ENCODE measurements at regions not wholly inside any gene's neighbourhood (a gene's known extent, or its start where the extent isn't known, plus 50 kb on each side); places are given as distances from the start of the nearest gene placed in this dataset.

DNA sequence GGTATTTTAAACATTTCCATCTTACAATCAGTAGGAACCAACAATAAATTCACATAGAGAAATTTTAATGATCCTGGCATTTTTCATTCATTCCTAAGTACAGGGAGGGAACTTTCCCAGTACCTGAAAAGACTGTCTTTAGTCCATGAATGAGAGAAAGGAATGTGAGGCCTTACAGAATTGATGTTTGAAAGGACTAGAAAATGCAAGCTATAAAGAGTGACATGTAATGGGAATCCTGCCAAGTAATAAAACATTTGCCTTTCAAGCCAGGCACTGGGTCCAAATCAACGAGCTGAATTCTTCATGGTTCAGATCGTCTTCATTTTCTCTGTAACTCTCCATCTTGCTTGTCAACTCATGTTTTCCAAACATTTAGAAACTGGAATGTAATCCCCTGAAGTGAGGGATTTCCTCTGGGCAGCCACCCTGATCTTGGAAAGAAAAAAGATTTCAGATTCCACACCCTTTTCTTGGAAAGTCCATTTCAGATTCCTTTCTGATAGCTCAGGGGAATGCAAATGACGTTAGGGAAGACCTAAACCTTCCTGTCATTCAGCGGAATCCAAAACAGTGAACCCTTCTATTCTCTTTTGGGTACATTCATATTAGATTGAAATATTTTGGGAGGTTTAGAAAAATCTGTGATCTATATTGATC is 315.8 kb downstream of the SH3GL2 start:
- DNase-seq = no peak

DNA sequence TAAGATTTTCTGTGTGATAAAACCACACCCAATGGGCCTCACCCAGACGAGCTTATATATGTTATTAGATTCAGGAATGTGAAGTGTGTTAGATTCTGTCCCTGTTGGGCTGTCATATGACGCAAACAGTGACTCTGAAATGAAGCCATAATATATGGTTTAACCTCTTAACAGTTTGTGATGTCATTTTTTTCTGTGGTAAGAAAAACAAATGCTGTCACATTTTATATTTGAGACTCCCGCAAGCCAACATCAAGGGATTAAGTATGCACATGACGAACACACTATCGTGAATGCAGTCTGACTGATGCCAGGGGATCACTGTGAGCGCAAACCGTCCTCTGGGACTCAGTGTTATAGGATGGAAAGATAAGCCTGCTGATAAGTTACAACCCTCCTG is 321.7 kb downstream of the SH3GL2 start:
- DNase-seq = peak in 1 of 3 donors; percentile 28

GRCh38 chr9:17905366-17905765 is 326.5 kb downstream of the SH3GL2 start:
- peak; percentile 33 to 87 (median 68) for DNase-seq

DNA sequence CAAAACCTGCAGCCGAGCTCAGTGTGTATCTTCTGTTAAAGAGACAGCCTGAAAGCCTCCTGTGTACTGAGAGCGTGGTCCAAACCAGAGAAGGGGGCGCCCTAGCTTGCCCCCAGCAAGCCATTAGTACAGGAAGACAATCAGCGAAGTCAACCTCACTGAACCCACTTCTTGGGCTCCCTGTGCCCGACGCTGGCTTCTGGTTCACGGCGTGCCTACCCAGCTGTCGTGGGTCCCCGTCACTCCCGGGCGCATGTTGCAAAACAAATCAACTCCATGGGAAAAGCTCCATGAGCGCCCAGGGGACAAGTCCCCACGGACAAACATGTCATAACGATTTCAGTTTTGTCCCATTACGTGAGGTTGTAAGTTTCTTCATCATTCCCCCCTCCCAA is 326.9 kb downstream of the SH3GL2 start:
- peak in 2 of 3 donors; percentile 23 to 78 for DNase-seq

DNA sequence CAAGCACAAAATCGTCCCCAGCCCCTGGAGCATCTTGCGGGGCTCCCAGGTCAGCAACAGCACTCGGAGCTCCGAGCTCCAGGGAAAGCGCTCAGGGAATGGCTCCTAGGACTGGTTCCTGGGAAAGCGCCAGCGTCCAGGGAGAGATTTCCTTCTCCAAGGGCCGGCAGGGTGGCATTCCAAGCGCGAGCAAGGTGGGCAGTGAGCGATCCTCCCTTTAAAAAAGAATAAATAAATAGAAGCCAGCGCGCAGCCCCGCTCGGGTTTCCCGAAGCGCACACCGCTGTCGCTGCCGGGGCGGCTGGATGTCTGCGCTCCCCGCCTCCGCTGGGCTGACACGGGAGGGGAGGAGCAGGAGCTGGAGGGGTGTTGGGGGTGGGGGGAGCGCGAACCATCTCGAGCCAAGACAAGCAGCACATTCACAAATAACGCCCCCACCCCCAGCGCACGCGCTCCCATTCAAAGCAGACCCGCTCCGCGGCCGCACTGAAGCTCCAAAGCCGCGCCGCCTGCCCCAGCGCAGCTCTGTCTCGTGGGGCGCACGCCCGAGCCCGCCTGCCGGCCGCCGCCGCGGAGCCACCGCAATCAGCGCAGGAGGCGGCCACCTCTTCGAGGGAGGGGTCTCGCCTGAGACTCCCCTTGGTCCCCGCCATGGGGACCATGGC is 327.4 kb downstream of the SH3GL2 start:
- peak in 2 of 3 donors; percentile 58 to 86 for DNase-seq

- peak in 2 of 3 donors; percentile 34 to 84 for DNase-seq
Measured at GRCh38 chr9:17906841-17907778, 328.2 kb downstream of the SH3GL2 start.

- peak in 2 of 3 donors; percentile 61 to 82 for DNase-seq
Measured at GRCh38 chr9:17907779-17908508, 329.1 kb downstream of the SH3GL2 start.

GRCh38 chr9:17926246-17926645 is 347.4 kb downstream of the SH3GL2 start:
- no peak for DNase-seq

DNA sequence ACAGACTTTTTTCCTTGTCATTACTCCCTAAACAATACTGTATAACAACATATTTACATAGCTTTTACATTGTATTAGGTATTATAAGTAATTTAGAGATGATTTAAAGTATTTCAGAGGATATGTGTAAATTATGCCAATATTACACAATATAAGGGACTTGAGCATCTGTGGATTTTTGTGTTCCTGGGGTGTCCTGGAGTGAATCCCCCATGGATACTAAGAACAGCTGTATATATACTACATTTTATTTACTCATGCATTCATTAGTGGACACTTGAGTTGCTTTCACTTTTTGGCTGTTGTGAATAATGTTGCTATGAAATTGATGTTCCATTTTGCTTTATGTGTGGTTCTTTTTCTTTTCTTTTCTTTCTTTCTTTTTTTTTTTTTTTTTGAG is 348.8 kb downstream of the SH3GL2 start:
- DNase-seq = peak in 1 of 3 donors; percentile 62

DNA sequence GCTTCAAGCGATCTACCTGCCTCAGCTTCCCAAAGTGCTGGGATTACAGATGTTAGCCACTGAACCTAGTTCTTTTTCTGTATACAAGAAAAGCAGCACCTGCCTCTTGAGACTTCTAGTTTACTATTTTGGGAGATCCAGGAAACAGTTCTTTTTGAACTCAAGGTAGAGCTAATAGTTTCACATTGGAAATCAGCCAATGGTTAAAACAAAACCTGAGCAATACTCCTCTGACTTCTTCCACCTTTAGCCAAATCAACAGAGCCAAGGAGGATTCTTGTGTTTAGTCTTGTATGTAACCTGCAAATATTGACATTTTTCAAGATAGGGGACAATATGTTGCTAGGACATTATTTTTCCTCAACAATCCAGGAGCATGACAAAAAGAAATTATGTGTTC is 349.4 kb downstream of the SH3GL2 start:
- DNase-seq = no peak

DNA sequence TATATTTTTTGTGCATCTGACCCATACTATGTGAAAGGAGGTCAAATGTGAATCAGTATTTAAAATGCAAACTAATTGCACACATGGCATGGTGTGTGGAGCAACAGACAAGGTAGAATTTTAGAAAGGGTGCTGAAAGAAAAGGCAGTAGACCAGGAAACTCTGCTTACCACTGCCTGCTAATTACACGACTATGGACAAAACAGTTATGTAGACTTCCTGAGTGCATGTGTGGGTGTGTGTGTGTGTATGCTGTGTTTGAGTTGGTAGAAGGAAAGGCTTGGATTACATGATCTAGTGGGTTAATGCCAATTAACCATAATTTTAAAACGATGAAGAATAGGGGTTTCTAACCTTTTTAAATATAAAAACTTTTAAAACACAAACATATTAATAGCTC is 349.9 kb downstream of the SH3GL2 start:
- no peak for DNase-seq

DNA sequence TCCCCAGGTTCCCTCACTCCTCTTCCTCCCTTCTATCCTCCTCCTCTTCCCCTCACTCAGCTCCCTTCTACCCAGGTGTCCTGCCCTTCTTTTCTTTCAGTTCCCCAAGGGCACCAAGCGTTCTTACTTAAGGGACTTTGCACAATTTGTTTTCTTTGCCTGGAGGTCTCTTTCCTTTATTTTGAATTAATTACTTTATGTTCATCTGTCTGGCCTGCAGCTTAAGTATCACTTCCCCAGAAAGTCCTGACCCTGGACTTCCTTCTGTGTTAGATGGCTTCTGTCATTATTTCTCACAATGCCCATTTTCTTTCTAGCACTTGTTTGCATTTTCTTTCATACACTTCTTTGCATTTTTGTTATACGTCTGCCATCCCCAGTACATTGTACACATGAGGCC is 350.6 kb downstream of the SH3GL2 start:
- DNase-seq = no peak

DNA sequence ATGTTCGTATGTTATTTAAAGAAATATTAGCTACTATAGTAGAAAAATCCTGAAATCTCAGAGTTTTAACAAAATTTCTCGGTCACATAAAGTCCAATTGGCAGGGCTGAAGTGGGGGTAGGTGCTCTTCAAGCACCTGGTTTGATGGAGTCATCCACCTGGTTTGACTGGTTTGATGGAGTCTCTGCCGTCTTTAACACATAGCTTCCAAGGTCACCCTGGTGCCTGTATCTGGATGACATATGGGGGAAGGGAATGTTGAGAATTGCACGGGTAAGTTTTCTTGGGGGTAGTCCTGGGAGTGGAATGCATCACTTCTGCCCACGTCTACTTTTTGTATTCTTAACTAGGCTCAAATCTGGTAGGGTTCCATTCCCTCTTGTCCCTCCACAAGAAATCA is 351.2 kb downstream of the SH3GL2 start:
- DNase-seq = no peak

DNA sequence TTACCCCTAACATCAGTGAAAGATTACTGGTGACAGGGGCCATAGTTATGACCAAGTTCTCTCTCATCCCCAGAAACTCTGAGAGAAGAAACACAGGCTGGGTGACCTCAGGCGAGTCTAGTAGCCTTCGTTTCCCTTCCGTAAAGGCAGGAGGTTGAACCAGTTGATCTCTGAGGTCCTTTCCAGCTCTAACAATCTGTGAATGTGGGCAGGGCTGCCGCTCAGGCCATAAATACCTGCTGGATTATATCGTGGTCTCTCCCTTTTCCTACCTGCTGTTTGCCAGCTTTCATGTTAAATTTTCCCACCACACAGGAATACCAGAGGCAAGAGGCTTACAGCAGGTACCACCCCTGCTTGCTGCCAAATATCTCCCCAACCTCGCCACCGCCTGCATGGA is 357.5 kb downstream of the SH3GL2 start:
- no peak for DNase-seq

DNA sequence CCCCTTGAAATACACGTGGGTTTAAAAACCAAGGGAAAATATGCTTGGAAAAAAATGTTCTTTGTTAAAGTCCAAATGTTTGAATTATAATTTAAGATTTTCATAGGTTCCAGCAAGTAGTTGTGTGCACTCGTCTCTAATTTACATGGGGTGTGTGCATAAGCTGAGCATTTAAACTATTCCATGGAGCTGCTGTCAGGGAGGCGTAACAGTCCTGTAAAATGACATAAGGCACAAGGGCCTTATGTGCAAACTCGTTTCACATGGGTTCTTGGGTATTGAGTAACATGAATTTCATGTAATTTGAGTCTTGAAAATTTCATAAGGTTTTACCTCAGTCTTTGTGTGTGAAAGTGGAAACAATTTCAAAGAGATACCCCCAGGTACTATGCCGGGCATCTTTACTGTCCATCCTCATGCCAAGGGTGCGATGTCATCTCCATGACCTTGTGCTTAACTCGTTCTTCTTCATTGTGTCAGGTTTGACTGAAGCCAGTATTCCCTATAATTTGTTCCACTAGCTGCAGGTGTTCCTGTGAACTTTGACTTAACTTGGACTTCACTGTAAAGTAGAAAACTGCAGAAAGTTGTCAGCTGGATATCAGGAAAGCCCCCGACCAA is 359.3 kb downstream of the SH3GL2 start:
- peak in 1 of 3 donors; percentile 44 for DNase-seq

DNA sequence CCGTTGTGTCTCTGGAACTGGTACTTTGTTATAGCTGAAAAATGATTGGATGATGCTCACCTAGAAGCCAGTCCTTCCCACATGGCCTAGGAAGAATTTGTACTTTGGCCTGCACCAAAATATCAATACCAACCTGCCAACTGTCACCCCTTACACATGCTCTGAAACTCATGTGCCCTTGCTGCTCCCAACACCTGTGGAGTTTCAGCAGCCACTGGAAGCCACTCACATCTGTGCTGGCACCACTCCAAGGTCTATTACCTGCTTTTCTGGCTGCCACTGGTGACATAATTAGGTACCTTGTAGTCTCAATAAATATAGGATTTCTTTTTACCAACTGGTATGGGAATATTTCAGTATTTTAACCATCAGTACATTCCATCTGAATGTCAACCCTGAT is 363.6 kb downstream of the SH3GL2 start:
- DNase-seq = no peak

DNA sequence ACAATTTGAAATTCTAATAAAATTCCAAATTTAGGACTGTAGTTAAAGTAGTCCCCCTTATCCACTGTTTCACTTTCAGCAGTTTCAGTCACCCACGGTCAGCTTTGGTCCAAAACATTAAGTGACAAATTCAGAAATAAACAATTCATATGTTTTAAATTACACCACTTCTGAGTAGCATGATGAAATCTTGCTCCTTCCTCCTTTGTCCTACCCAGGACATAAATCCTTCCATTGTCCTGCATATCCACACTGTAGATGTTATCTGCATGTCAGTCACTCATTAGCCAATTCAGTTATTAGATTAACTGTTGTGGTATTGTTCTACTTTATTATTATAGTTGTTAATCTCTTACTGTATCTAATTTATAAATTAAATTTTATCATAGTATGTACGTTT is 376.5 kb downstream of the SH3GL2 start:
- DNase-seq = no peak

GRCh38 chr9:17958363-17958762 is 379.5 kb downstream of the SH3GL2 start:
- DNase-seq = no peak

DNA sequence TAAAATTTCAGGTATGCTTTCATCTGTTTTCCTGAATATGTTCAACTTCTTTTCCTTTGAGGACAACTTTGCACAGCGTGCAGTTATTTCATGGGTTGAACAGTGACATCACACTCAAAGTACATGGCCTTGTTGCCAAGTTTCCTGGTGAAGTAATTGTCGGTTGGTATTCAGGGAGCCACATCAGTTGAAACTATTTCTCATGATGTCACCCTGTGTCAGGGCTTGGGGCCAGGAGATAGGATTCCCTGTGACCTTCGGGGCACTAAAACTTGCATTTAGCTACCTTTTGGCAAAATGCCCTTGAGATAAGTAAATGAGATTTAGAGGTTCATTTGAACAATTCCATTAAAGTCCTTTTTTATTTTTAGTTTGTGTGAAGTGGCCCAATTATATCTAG is 383.9 kb downstream of the SH3GL2 start:
- DNase-seq = peak in 2 of 3 donors; percentile 17 to 38

- DNase-seq = peak in 2 of 3 donors; percentile 10 to 28
Measured at GRCh38 chr9:17963498-17963897, 384.6 kb downstream of the SH3GL2 start.

DNA sequence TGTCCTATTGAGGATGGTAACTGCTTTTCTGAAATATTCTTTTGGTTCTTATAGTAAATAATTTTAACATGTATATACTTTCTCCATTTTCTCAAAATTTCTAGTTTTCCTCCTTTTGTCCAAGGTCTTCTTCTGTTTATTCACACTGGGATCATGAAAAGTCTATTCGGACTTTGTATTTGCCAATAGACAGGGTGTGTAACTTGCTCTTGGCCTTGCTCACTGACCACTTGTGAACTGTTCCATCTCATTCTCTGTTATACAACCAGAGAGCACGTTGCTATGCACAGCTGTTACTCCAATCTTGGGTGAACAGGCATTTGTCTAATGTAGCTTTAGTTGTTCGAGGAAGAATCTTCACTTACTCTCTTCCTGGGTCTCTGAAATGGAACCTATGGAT is 388.9 kb downstream of the SH3GL2 start:
- DNase-seq = no peak
